Endothelial cell (in vitro differentiated cells): ENCODE measurements at regions not wholly inside any gene's neighbourhood (a gene's known extent, or its start where the extent isn't known, plus 50 kb on each side); places are given as distances from the start of the nearest gene placed in this dataset.

Experiments used
- DNase-seq: peaks from one replicate; pipeline ENCODE4 v3.0.0; 2021; ENCODE audit warnings: low spot score
- H3K27ac Mint-ChIP-seq: one replicate; pipeline ENCODE4 v1.8.0; 2021; ENCODE audit warnings: mixed read lengths, inconsistent platforms; ENCODE audit not compliant: unreplicated experiment
- H3K27me3 Mint-ChIP-seq: one replicate; pipeline ENCODE4 v1.8.0; 2021; ENCODE audit warnings: mild to moderate bottlenecking, moderate library complexity, mixed read lengths, inconsistent platforms; ENCODE audit not compliant: unreplicated experiment
- H3K36me3 Mint-ChIP-seq: one replicate; pipeline ENCODE4 v1.8.0; 2021; ENCODE audit warnings: mild to moderate bottlenecking, low read depth, mixed read lengths, inconsistent platforms; ENCODE audit not compliant: unreplicated experiment
- H3K4me1 Mint-ChIP-seq: one replicate; pipeline ENCODE4 v1.8.0; 2021; ENCODE audit warnings: mild to moderate bottlenecking, mixed read lengths, inconsistent platforms; ENCODE audit not compliant: unreplicated experiment
- H3K4me3 Mint-ChIP-seq: one replicate; pipeline ENCODE4 v1.8.0; 2021; ENCODE audit warnings: mild to moderate bottlenecking, mixed read lengths, inconsistent platforms; ENCODE audit not compliant: unreplicated experiment
- H3K9me3 Mint-ChIP-seq: one replicate; pipeline ENCODE4 v1.8.0; 2021; ENCODE audit warnings: mixed read lengths, inconsistent platforms; ENCODE audit not compliant: unreplicated experiment
- TF ChIP-seq, protein P1 (sequence below): fragments of 200-600 bp; sonication (generic); IDR thresholded peaks from one replicate; pipeline ENCODE4 v1.5.0; 2021; ENCODE audit warnings: antibody characterized with exemption; ENCODE audit not compliant: unreplicated experiment

DNA sequence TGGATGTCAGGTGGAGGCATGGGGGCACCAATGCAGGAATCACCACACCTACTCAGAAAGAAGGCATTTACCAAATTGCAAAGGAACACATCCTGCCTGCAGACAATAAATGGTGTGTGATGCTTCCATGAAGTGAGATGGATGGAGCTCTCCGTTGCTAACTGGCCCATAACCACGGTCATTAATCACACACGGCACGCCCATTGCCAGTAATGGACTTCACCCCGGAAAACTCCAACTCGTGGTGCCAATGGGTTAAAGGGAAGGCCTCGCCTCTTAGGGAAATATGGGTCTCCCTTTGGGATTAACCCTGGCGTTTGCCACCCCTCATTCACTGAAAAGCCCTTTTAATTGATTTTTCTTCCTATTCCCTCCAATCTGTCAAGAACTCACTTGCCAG, 443.1 kb upstream of the DAB1 start:
- Mint-ChIP-seq H3K27ac (no peak overlapping the region), H3K4me3 (no peak overlapping the region), H3K9me3 (no peaks in the 10 kb centered on the region), H3K36me3 (no peaks in the 10 kb centered on the region), H3K27me3 (no peaks in the 10 kb centered on the region), H3K4me1 (no peaks in the 10 kb centered on the region)
- no peak for DNase-seq
- TF ChIP-seq, protein P1, sequence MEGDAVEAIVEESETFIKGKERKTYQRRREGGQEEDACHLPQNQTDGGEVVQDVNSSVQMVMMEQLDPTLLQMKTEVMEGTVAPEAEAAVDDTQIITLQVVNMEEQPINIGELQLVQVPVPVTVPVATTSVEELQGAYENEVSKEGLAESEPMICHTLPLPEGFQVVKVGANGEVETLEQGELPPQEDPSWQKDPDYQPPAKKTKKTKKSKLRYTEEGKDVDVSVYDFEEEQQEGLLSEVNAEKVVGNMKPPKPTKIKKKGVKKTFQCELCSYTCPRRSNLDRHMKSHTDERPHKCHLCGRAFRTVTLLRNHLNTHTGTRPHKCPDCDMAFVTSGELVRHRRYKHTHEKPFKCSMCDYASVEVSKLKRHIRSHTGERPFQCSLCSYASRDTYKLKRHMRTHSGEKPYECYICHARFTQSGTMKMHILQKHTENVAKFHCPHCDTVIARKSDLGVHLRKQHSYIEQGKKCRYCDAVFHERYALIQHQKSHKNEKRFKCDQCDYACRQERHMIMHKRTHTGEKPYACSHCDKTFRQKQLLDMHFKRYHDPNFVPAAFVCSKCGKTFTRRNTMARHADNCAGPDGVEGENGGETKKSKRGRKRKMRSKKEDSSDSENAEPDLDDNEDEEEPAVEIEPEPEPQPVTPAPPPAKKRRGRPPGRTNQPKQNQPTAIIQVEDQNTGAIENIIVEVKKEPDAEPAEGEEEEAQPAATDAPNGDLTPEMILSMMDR: no peak

GRCh38 chr1:57860931-57861565, 437.2 kb upstream of the DAB1 start:
- H3K36me3 Mint-ChIP-seq: no peaks in the 10 kb centered on the region
- no peak overlapping the region for H3K4me3 Mint-ChIP-seq
- H3K27me3 Mint-ChIP-seq: no peaks in the 10 kb centered on the region
- TF ChIP-seq, protein P1: no peak
- no peak for DNase-seq
- H3K9me3 Mint-ChIP-seq: no peaks in the 10 kb centered on the region
- H3K4me1 Mint-ChIP-seq: no peaks in the 10 kb centered on the region
- no peak overlapping the region for H3K27ac Mint-ChIP-seq

DNA sequence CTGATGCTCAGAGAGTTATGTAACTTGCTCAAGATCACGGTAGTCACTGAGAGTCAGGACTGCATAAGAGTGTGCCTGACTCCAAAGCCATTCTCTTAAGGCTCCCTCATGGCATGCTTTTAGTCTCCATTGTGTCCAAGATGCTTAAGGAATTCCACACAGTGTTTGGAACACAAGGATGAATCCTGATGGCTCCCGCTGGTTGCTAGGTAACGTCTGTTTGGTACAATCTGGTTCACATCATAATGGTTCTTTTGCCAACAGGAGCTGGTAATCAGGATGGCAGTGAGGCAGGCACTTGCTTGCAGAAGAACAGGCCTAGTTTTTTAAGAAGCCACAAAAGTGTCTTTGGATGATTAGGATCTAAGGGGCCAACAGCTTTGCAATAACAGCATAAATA, 436.5 kb upstream of the DAB1 start:
- H3K27ac Mint-ChIP-seq: no peak overlapping the region
- no peaks in the 10 kb centered on the region for H3K27me3 Mint-ChIP-seq
- no peak for DNase-seq
- TF ChIP-seq, protein P1: no peak
- no peak overlapping the region for H3K4me3 Mint-ChIP-seq
- no peaks in the 10 kb centered on the region for H3K4me1 Mint-ChIP-seq
- no peaks in the 10 kb centered on the region for H3K9me3 Mint-ChIP-seq
- H3K36me3 Mint-ChIP-seq: no peaks in the 10 kb centered on the region

DNA sequence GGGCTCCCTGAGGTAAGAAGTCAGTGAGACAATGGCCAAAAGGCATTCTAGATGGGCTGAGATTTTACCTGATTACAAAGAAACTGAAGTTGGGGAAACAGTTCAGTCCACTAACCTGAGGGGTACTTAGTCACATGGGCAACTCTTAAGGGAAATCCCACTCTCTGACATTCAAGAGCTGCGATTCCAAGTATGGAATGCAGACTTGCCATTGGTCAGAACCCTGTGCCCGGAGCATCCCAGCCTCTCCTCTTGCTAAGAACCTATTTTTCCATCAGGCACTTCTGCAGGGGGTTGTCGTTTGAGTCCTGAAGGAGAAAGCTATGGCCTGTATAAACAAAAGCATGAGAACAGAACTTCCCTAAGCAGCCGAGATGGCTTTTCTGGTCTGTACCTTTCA, 434.9 kb upstream of the DAB1 start:
- Mint-ChIP-seq H3K36me3 (no peaks in the 10 kb centered on the region), H3K27ac (no peak overlapping the region), H3K27me3 (no peaks in the 10 kb centered on the region), H3K4me1 (no peaks in the 10 kb centered on the region), H3K9me3 (no peaks in the 10 kb centered on the region), H3K4me3 (no peak overlapping the region)
- TF ChIP-seq, protein P1: no peak
- DNase-seq: no peak

- Mint-ChIP-seq H3K9me3 (no peaks in the 10 kb centered on the region), H3K4me1 (no peaks in the 10 kb centered on the region), H3K27ac (no peak overlapping the region), H3K36me3 (no peaks in the 10 kb centered on the region), H3K27me3 (no peaks in the 10 kb centered on the region), H3K4me3 (no peak overlapping the region)
- no peak for DNase-seq
- TF ChIP-seq, protein P1: no peak
Measured at GRCh38 chr1:57857809-57858208, 433.9 kb upstream of the DAB1 start.
